GM12878 (cell line): ENCODE measurements at regions not wholly inside any gene's neighbourhood (a gene's known extent, or its start where the extent isn't known, plus 50 kb on each side); places are given as distances from the start of the nearest gene placed in this dataset.

Experiments
- ATAC-seq: fragments of 200-7000 bp; cut with Tn5 transposase; 3 replicates; pipeline ENCODE4 v1.9.1; 2020; ENCODE audit warnings: mild to moderate bottlenecking, moderate library complexity
- BruUV-seq: library from RNA; stranded (reverse); fragments of 400-500 nt; replicated peaks from 2 replicates; lab custom pipeline; 2021; lab: Mats Ljungman, UMichigan
- CTCF ChIA-PET: fragments of 300-600 bp; sonication (Branson Sonifier 250); formaldehyde crosslinking; extraction: SDS; loops from one replicate; lab custom pipeline; 2021; ENCODE audit warnings: inconsistent platforms; lab: Yijun Ruan, JAX
- POLR2A ChIA-PET: fragments of 350-600 bp; formaldehyde crosslinking; extraction: SDS; loops from one replicate; lab custom pipeline; 2021; ENCODE audit warnings: inconsistent platforms; lab: Charles Lee
- RAD21 ChIA-PET: fragments of 300-600 bp; sonication (Branson Sonifier 250); formaldehyde crosslinking; loops from one replicate; lab custom pipeline; 2023; ENCODE audit warnings: antibody characterized with exemption; ENCODE audit not compliant: unreplicated experiment; lab: Charles Lee
- SMC1A ChIA-PET: fragments of 300-600 bp; sonication (Branson Sonifier 250); formaldehyde crosslinking; loops from one replicate; lab custom pipeline; 2023; ENCODE audit not compliant: unreplicated experiment, uncharacterized antibody; lab: Charles Lee
- DNase-seq: peaks from one replicate; pipeline ENCODE4 v3.0.0-alpha.2; 2011; ENCODE audit warnings: low read depth, low spot score
- FAIRE-seq: peaks from 3 replicates; lab custom pipeline; 2011; peaks lifted over from hg19 to GRCh38; lab: Jason Lieb, UNC
- H2AFZ ChIP-seq: 2 replicates; pipeline ENCODE4 v1.6.0; 2011; ENCODE audit warnings: low read depth, low read length, control low read depth; ENCODE audit not compliant: control insufficient read depth
- H3K27ac ChIP-seq: 2 replicates; pipeline ENCODE4 v1.5.1; 2011; ENCODE audit warnings: control low read depth; ENCODE audit not compliant: control insufficient read depth, insufficient read depth
- H3K27me3 ChIP-seq, 2 experiments: replicated peaks in 1 of 2; 2 replicates each; pipeline versions ENCODE4 v1.6.0 to v1.6.1; 2011; ENCODE audit warnings: low read length in 1 of 2; ENCODE audit not compliant: control insufficient read depth in 2 of 2, insufficient read depth in 2 of 2
- H3K36me3 ChIP-seq, 2 experiments: 2 replicates each; pipeline ENCODE4 v1.5.1; 2011; ENCODE audit warnings: low read length in 1 of 2; ENCODE audit not compliant: control insufficient read depth in 2 of 2, insufficient read depth in 2 of 2
- H3K4me1 ChIP-seq: 2 replicates; pipeline ENCODE4 v1.6.1; 2011; ENCODE audit warnings: mild to moderate bottlenecking, low read length, moderate library complexity, mixed read lengths; ENCODE audit not compliant: control insufficient read depth, insufficient read depth
- H3K4me2 ChIP-seq: 2 replicates; pipeline ENCODE4 v1.6.0; 2011; ENCODE audit warnings: control low read depth; ENCODE audit not compliant: control insufficient read depth, insufficient read depth
- H3K4me3 ChIP-seq: fragments of 200-600 bp; sonication (generic); 2 replicates; pipeline ENCODE4 v1.5.1; 2016
- H3K79me2 ChIP-seq: 2 replicates; pipeline ENCODE4 v1.6.0; 2011; ENCODE audit warnings: low read length; ENCODE audit not compliant: control insufficient read depth, insufficient read depth
- H3K9ac ChIP-seq: 2 replicates; pipeline ENCODE4 v1.8.0; 2011; ENCODE audit warnings: low read length, control low read depth, mixed read lengths; ENCODE audit not compliant: control insufficient read depth, insufficient read depth
- H3K9me3 ChIP-seq: replicated peaks from 3 replicates; pipeline ENCODE4 v1.5.1; 2011; ENCODE audit warnings: mild to moderate bottlenecking, low read length; ENCODE audit not compliant: control insufficient read depth, insufficient read depth
- H4K20me1 ChIP-seq: 2 replicates; pipeline ENCODE4 v1.6.0; 2011; ENCODE audit not compliant: control insufficient read depth, insufficient read depth
- BMI1 ChIP-seq: fragments of 450-650 bp; IDR thresholded peaks from 2 replicates; pipeline ENCODE4 v1.6.1; 2016; ENCODE audit warnings: mild to moderate bottlenecking, moderate library complexity, borderline replicate concordance
- CREM ChIP-seq: IDR thresholded peaks from 2 replicates; pipeline ENCODE4 v1.6.1; 2014; ENCODE audit warnings: antibody characterized with exemption, low read depth
- MAX ChIP-seq: IDR thresholded peaks from 2 replicates; pipeline ENCODE4 v1.6.1; 2012; ENCODE audit warnings: low read depth, low read length, improper control_type of control experiment
- POLR2AphosphoS5 ChIP-seq: IDR thresholded peaks from 2 replicates; pipeline ENCODE4 v1.6.1; 2011; ENCODE audit warnings: mild to moderate bottlenecking, low read length, inconsistent platforms
- RB1 ChIP-seq: fragments of 450-650 bp; formaldehyde crosslinking; IDR thresholded peaks from 2 replicates; pipeline ENCODE4 v1.6.1; 2017; ENCODE audit warnings: mild to moderate bottlenecking, borderline replicate concordance
- REST ChIP-seq: IDR thresholded peaks from 2 replicates; pipeline ENCODE4 v1.6.1; 2012; ENCODE audit warnings: mild to moderate bottlenecking, low read depth, low read length
- RUNX3 ChIP-seq: IDR thresholded peaks from 2 replicates; pipeline ENCODE4 v1.6.1; 2012; ENCODE audit warnings: low read length, inconsistent platforms
- SRF ChIP-seq, 2 experiments: IDR thresholded peaks; 2 replicates each; pipeline ENCODE4 v1.6.1; 2011; ENCODE audit warnings: low read depth in 2 of 2, low read length in 2 of 2, mild to moderate bottlenecking in 1 of 2, moderate library complexity in 1 of 2
- WGBS: methylation state at CpG from one replicate; pipeline ENCODE4 v1.1.6; 2016; ENCODE audit warnings: low lambda C conversion rate; ENCODE audit not compliant: insufficient replicate concordance, insufficient coverage; ENCODE audit errors: missing lambda C conversion rate; 5-methylcytosine and 5-hydroxymethylcytosine counted together
- in situ Hi-C: fragments of 300-500 bp; cut with MboI; formaldehyde crosslinking; loops from 9 replicates; pipeline ENCODE4 v1.14.3; 2018; ENCODE audit warnings: mixed read lengths
- intact Hi-C: fragments of 100-400 bp; cut with micrococcal nuclease; formaldehyde crosslinking; loops from one replicate; pipeline ENCODE4 v1.14.2; 2022; ENCODE audit not compliant: unreplicated experiment

- TF ChIP-seq REST: no peak
- TF ChIP-seq CREM: no peak
- no peak for TF ChIP-seq SRF (IDR thresholded peaks at IDR 0.05; ENCODE audit: low read depth in 2 of 2, low read length in 2 of 2)
- no peak for TF ChIP-seq RB1
- TF ChIP-seq BMI1: no peak
These were observed 230.7 kb downstream of the BCL11B start (continued) for GRCh38 chr14:99041141-99041819.

- RAD21 ChIA-PET: no interaction called here
- no peak for ATAC-seq
- in situ Hi-C loops: no loop called here
These were observed 230.2 kb downstream of the BCL11B start for GRCh38 chr14:99041820-99042174.

More at GRCh38 chr14:99041820-99042174, 230.2 kb downstream of the BCL11B start:
- Histone ChIP-seq H4K20me1 (no peaks in the 10 kb centered on the region), H3K4me3 (no peak overlapping the region), H3K27ac (no peak overlapping the region), H3K4me1 (no peaks in the 10 kb centered on the region), H3K79me2 (no peaks in the 10 kb centered on the region), H3K4me2 (no peak overlapping the region), H2AFZ (no peak overlapping the region), H3K9me3 (no peaks in the 10 kb centered on the region; the same call in 2 of the 3 replicates), H3K9ac (no peak overlapping the region), H3K27me3 (no peaks in the 10 kb centered on the region), H3K36me3 (no peaks in the 10 kb centered on the region)
- no peak for FAIRE-seq
- DNase-seq: no peak
- no TSS peak for BruUV-seq
- 67% methylated on average over 5 of the region's 5 CpGs for WGBS
- SMC1A ChIA-PET: no interaction called here
- CTCF ChIA-PET: no interaction called here
- TF ChIP-seq RUNX3 (no peak), MAX (no peak), POLR2AphosphoS5 (no peak)
- intact Hi-C loops: no loop called here
- POLR2A ChIA-PET: no interaction called here
